IMR-90 (cell line): ENCODE measurements at regions not wholly inside any gene's neighbourhood (a gene's known extent, or its start where the extent isn't known, plus 50 kb on each side); places are given as distances from the start of the nearest gene placed in this dataset.

Experiments
- ATAC-seq: fragments of 200-7000 bp; cut with Tn5 transposase; 2 replicates; pipeline ENCODE4 v1.9.1; 2020; ENCODE audit warnings: low read depth, mild to moderate bottlenecking, moderate library complexity
- BruUV-seq: library from RNA; stranded (reverse); fragments of 400-500 nt; replicated peaks from 2 replicates; lab custom pipeline; 2021; lab: Mats Ljungman, UMichigan
- CTCF ChIA-PET: fragments of 300-600 bp; formaldehyde crosslinking; extraction: SDS; loops from one replicate; lab custom pipeline; 2021; ENCODE audit warnings: antibody characterized with exemption; lab: Yijun Ruan, JAX
- POLR2A ChIA-PET: fragments of 300-600 bp; sonication (Branson Sonifier 250); formaldehyde crosslinking; loops from one replicate; lab custom pipeline; 2022; ENCODE audit warnings: antibody characterized with exemption; ENCODE audit not compliant: unreplicated experiment; lab: Charles Lee
- DNase-seq: peaks from one replicate; pipeline ENCODE4 v3.0.0; 2013
- H2AFZ ChIP-seq: replicated peaks from 2 replicates; pipeline ENCODE3; 2013; ENCODE audit warnings: low read length, mild to moderate bottlenecking; ENCODE audit not compliant: poor library complexity
- H2AK5ac ChIP-seq: 2 replicates; pipeline ENCODE4 v1.6.1; 2013; ENCODE audit warnings: low read depth, low read length, inconsistent platforms
- H2AK9ac ChIP-seq: replicated peaks from 2 replicates; pipeline ENCODE3; 2013; ENCODE audit warnings: mild to moderate bottlenecking, low read depth, low read length, moderate library complexity; ENCODE audit not compliant: poor library complexity
- H2BK120ac ChIP-seq: 2 replicates; pipeline ENCODE4 v1.6.1; 2013; ENCODE audit warnings: low read depth, low read length, inconsistent platforms
- H2BK15ac ChIP-seq: 3 replicates; pipeline ENCODE4 v1.6.1; 2013; ENCODE audit warnings: low read depth, low read length, inconsistent platforms
- H2BK20ac ChIP-seq: 2 replicates; pipeline ENCODE4 v1.6.1; 2013; ENCODE audit warnings: low read depth, mild to moderate bottlenecking, inconsistent platforms, low read length, moderate library complexity
- H2BK5ac ChIP-seq: 2 replicates; pipeline ENCODE4 v1.6.1; 2013; ENCODE audit warnings: mild to moderate bottlenecking, low read depth, low read length, inconsistent platforms; ENCODE audit not compliant: poor library complexity, severe bottlenecking
- H3K14ac ChIP-seq: replicated peaks from 2 replicates; pipeline ENCODE4 v1.6.1; 2013; ENCODE audit warnings: low read depth, low read length, inconsistent platforms
- H3K18ac ChIP-seq: 2 replicates; pipeline ENCODE4 v1.6.1; 2013; ENCODE audit warnings: low read depth, low read length, control low read depth
- H3K23ac ChIP-seq: 2 replicates; pipeline ENCODE4 v1.6.1; 2013; ENCODE audit warnings: low read depth, low read length, inconsistent platforms
- H3K27ac ChIP-seq: 2 replicates; pipeline ENCODE4 v1.5.1; 2013; ENCODE audit warnings: mild to moderate bottlenecking, control low read depth, low read length; ENCODE audit not compliant: insufficient read depth
- H3K27me3 ChIP-seq: 2 replicates; pipeline ENCODE4 v1.6.1; 2013; ENCODE audit warnings: low read length; ENCODE audit not compliant: control insufficient read depth, insufficient read depth
- H3K36me3 ChIP-seq: 2 replicates; pipeline ENCODE4 v1.6.1; 2013; ENCODE audit warnings: low read length, mixed read lengths; ENCODE audit not compliant: control insufficient read depth, insufficient read depth
- H3K4ac ChIP-seq: 2 replicates; pipeline ENCODE4 v1.6.1; 2013; ENCODE audit warnings: low read depth, low read length, inconsistent platforms
- H3K4me1 ChIP-seq: 2 replicates; pipeline ENCODE4 v1.6.1; 2013; ENCODE audit warnings: low read length, mixed read lengths; ENCODE audit not compliant: control insufficient read depth, insufficient read depth
- H3K4me2 ChIP-seq: 2 replicates; pipeline ENCODE4 v1.6.1; 2013; ENCODE audit warnings: low read depth, mild to moderate bottlenecking, control low read depth, low read length, moderate library complexity
- H3K4me3 ChIP-seq: 2 replicates; pipeline ENCODE4 v1.5.1; 2013; ENCODE audit warnings: low read depth, mild to moderate bottlenecking, control low read depth, low read length, moderate library complexity; ENCODE audit not compliant: insufficient read depth
- H3K56ac ChIP-seq: 2 replicates; pipeline ENCODE4 v1.6.1; 2013; ENCODE audit warnings: low read length, inconsistent platforms; ENCODE audit not compliant: insufficient read depth; ENCODE audit errors: extremely low read depth
- H3K79me1 ChIP-seq, 2 experiments: 2 replicates each; pipeline ENCODE4 v1.6.1; 2013; ENCODE audit warnings: low read length in 2 of 2, inconsistent platforms in 1 of 2, low read depth in 1 of 2
- H3K9ac ChIP-seq: 2 replicates; pipeline ENCODE4 v1.6.1; 2013; ENCODE audit warnings: low read depth, low read length, control low read depth
- H3K9me1 ChIP-seq: 2 replicates; pipeline ENCODE4 v1.6.1; 2013; ENCODE audit warnings: low read length, inconsistent platforms; ENCODE audit not compliant: insufficient read depth
- H3K9me3 ChIP-seq: 2 replicates; pipeline ENCODE4 v1.6.1; 2013; ENCODE audit warnings: low read length; ENCODE audit not compliant: control insufficient read depth, insufficient read depth
- H4K20me1 ChIP-seq: 2 replicates; pipeline ENCODE4 v1.6.1; 2013; ENCODE audit warnings: low read length, inconsistent platforms; ENCODE audit not compliant: insufficient read depth
- H4K5ac ChIP-seq: 2 replicates; pipeline ENCODE4 v1.6.1; 2013; ENCODE audit warnings: mild to moderate bottlenecking, low read depth, low read length, control low read depth
- H4K8ac ChIP-seq, 2 experiments: 2 replicates each; pipeline ENCODE4 v1.6.1; 2013; ENCODE audit warnings: low read depth in 2 of 2, low read length in 2 of 2, control low read depth in 1 of 2, inconsistent platforms in 1 of 2
- H4K91ac ChIP-seq: 2 replicates; pipeline ENCODE4 v1.6.1; 2013; ENCODE audit warnings: low read depth, low read length, inconsistent platforms; ENCODE audit not compliant: insufficient read depth
- BHLHE40 ChIP-seq: fragments of 150-350 bp; IDR thresholded peaks from 2 replicates; pipeline ENCODE4 v1.6.1; 2016; ENCODE audit warnings: mild to moderate bottlenecking, low read depth, low read length
- CEBPB ChIP-seq: IDR thresholded peaks from 2 replicates; pipeline ENCODE4 v1.6.1; 2012; ENCODE audit warnings: low read depth, low read length, improper control_type of control experiment
- CHD1 ChIP-seq: IDR thresholded peaks from 2 replicates; pipeline ENCODE4 v1.6.1; 2012; ENCODE audit warnings: low read depth, low read length, improper control_type of control experiment
- FOS ChIP-seq: fragments of 150-350 bp; IDR thresholded peaks from 2 replicates; pipeline ENCODE4 v1.6.1; 2016; ENCODE audit warnings: low read depth, low read length
- MAFK ChIP-seq: IDR thresholded peaks from 2 replicates; pipeline ENCODE4 v1.6.1; 2012; ENCODE audit warnings: low read depth, low read length, improper control_type of control experiment
- MAZ ChIP-seq: IDR thresholded peaks from 2 replicates; pipeline ENCODE4 v1.6.1; 2012; ENCODE audit warnings: low read depth, mild to moderate bottlenecking, low read length, improper control_type of control experiment, moderate library complexity, borderline replicate concordance
- MXI1 ChIP-seq: IDR thresholded peaks from 2 replicates; pipeline ENCODE4 v1.6.1; 2012; ENCODE audit warnings: low read depth, mild to moderate bottlenecking, low read length, moderate library complexity, borderline replicate concordance
- NFE2L2 ChIP-seq: fragments of 150-350 bp; IDR thresholded peaks from 2 replicates; pipeline ENCODE4 v1.6.1; 2016; ENCODE audit warnings: low read depth, mild to moderate bottlenecking, low read length
- RAD21 ChIP-seq: IDR thresholded peaks from 2 replicates; pipeline ENCODE4 v1.6.1; 2012; ENCODE audit warnings: low read length, improper control_type of control experiment
- RCOR1 ChIP-seq: IDR thresholded peaks from 2 replicates; pipeline ENCODE4 v1.6.1; 2012; ENCODE audit warnings: mild to moderate bottlenecking, low read length, improper control_type of control experiment; ENCODE audit not compliant: insufficient replicate concordance
- RFX5 ChIP-seq: IDR thresholded peaks from 2 replicates; pipeline ENCODE4 v1.8.0; 2012; ENCODE audit warnings: low read depth, mild to moderate bottlenecking, low read length, moderate library complexity
- SMC3 ChIP-seq: fragments of 150-350 bp; IDR thresholded peaks from 2 replicates; pipeline ENCODE4 v1.6.1; 2016; ENCODE audit warnings: low read depth, mild to moderate bottlenecking, antibody characterized with exemption, low read length, moderate library complexity
- WGBS, 2 experiments: methylation state at CpG; one replicate each; pipeline versions ENCODE4 v1.1.5 to v1.1.7; 2013; ENCODE audit warnings: missing lambda C conversion rate in 2 of 2; ENCODE audit not compliant: insufficient read length in 1 of 2; ENCODE audit errors: extremely low coverage in 2 of 2; 5-methylcytosine and 5-hydroxymethylcytosine counted together
- dilution Hi-C: fragments of 300-500 bp; cut with HindIII; formaldehyde crosslinking; loops from one replicate; pipeline ENCODE4 v1.14.3; 2018; ENCODE audit warnings: low sequenced_read_pairs; ENCODE audit not compliant: unreplicated experiment
- in situ Hi-C: fragments of 300-500 bp; cut with MboI; formaldehyde crosslinking; loops from 3 replicates; pipeline ENCODE4 v1.14.3; 2019; ENCODE audit warnings: low sequenced_read_pairs, inconsistent platforms, mixed read lengths
- intact Hi-C: fragments of 100-400 bp; cut with micrococcal nuclease; formaldehyde crosslinking; loops from 2 replicates; pipeline ENCODE4 v1.10.0; 2022
- TF ChIP-seq, protein P1 (sequence below): fragments of 150-350 bp; IDR thresholded peaks from 2 replicates; pipeline ENCODE4 v1.6.1; 2017; ENCODE audit warnings: mild to moderate bottlenecking, antibody characterized with exemption, low read length, low read depth
- TF ChIP-seq, protein P2 (sequence below): conservative IDR thresholded peaks from 2 replicates; pipeline ENCODE4 v1.5.1; 2012; ENCODE audit warnings: mild to moderate bottlenecking, low read depth, low read length, improper control_type of control experiment
- TF ChIP-seq, protein P3 (sequence below): fragments of 150-350 bp; IDR thresholded peaks from 2 replicates; pipeline ENCODE4 v1.6.1; 2016; ENCODE audit warnings: low read depth, mild to moderate bottlenecking, low read length, moderate library complexity, borderline replicate concordance

DNA sequence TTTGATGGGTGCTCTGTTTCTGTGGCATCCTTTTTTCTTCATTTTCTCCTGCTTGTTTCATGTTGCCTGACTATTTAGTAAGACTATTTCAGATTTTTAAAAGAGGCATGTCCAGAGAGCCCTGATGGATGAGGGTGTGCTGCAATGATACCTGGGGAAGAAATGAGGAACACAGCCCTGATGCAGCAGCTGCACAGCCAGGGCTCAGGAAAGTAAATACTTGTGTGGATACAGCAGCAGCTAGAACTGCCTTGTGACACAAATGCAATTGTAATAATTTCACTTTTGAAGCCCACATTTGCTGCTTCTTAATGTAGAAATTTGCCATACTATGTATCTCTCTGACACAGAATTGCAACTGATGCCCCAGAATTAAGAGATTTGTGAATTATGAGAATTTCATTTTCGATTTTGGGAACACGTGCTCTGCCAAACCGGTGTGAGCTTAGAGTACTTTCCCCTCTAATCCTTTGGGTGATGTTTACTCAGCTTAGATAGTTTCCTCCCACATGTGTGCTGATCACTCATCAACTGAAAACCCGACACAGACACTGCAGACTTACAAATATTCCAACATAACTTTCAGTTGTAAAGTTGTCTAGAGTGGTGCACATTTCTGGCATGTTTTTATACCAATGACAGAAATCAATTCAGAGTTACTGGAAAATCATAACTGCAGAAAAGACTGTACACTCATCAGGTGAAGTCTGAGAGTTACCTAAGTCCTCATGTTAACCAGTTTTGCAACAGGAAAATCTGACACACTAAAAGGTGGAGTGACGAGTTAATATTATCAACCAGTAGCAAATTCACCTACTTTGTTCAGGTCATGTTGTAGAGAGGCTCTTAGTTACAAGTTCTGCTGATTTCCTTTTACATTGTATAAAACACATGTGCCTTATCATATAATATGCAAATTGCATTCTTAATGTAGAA, 383.4 kb downstream of the CBLN2 start:
- dilution Hi-C loops (no loop called here), intact Hi-C loops (no loop called here), in situ Hi-C loops (no loop called here)
- Histone ChIP-seq H4K8ac (no peak overlapping the region), H3K18ac (no peak overlapping the region), H3K56ac (no peak overlapping the region), H2AK5ac (no peak overlapping the region), H2BK120ac (no peak overlapping the region), H2AK9ac (no peak overlapping the region), H3K27ac (no peak overlapping the region), H4K20me1 (no peaks in the 10 kb centered on the region), H3K14ac (no peak overlapping the region), H2BK15ac (no peak overlapping the region), H4K91ac (no peak overlapping the region), H2BK20ac (no peak overlapping the region), H3K9me3 (no peaks in the 10 kb centered on the region), H3K23ac (no peak overlapping the region), H3K4ac (no peak overlapping the region), H2AFZ (no peak overlapping the region), H3K9me1 (no peaks in the 10 kb centered on the region), H3K4me1 (no peaks in the 10 kb centered on the region), H2BK5ac (no peak overlapping the region), H4K5ac (no peak overlapping the region), H3K27me3 (no peaks in the 10 kb centered on the region), H3K4me2 (no peak overlapping the region), H3K79me1 (no peaks in the 10 kb centered on the region), H3K9ac (no peak overlapping the region), H3K4me3 (no peak overlapping the region), H3K36me3 (no peaks in the 10 kb centered on the region)
- no CpG with 5 or more reads among the region's 5 CpGs for WGBS, 2 experiments
- no peak for DNase-seq
- ATAC-seq, result no peak
- CTCF ChIA-PET, result no interaction called here
- no TSS peak for BruUV-seq
- POLR2A ChIA-PET, result no interaction called here
- TF ChIP-seq SMC3 (no peak), BHLHE40 (no peak), FOS (no peak), MXI1 (no peak), RFX5 (no peak), NFE2L2 (no peak), MAFK (no peak), RAD21 (no peak), RCOR1 (no peak), CHD1 (no peak), CEBPB (no peak), MAZ (no peak)
- TF ChIP-seq, protein P1, sequence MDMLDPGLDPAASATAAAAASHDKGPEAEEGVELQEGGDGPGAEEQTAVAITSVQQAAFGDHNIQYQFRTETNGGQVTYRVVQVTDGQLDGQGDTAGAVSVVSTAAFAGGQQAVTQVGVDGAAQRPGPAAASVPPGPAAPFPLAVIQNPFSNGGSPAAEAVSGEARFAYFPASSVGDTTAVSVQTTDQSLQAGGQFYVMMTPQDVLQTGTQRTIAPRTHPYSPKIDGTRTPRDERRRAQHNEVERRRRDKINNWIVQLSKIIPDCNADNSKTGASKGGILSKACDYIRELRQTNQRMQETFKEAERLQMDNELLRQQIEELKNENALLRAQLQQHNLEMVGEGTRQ, result no peak
- TF ChIP-seq, protein P2, sequence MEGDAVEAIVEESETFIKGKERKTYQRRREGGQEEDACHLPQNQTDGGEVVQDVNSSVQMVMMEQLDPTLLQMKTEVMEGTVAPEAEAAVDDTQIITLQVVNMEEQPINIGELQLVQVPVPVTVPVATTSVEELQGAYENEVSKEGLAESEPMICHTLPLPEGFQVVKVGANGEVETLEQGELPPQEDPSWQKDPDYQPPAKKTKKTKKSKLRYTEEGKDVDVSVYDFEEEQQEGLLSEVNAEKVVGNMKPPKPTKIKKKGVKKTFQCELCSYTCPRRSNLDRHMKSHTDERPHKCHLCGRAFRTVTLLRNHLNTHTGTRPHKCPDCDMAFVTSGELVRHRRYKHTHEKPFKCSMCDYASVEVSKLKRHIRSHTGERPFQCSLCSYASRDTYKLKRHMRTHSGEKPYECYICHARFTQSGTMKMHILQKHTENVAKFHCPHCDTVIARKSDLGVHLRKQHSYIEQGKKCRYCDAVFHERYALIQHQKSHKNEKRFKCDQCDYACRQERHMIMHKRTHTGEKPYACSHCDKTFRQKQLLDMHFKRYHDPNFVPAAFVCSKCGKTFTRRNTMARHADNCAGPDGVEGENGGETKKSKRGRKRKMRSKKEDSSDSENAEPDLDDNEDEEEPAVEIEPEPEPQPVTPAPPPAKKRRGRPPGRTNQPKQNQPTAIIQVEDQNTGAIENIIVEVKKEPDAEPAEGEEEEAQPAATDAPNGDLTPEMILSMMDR, result no peak
- TF ChIP-seq, protein P3, sequence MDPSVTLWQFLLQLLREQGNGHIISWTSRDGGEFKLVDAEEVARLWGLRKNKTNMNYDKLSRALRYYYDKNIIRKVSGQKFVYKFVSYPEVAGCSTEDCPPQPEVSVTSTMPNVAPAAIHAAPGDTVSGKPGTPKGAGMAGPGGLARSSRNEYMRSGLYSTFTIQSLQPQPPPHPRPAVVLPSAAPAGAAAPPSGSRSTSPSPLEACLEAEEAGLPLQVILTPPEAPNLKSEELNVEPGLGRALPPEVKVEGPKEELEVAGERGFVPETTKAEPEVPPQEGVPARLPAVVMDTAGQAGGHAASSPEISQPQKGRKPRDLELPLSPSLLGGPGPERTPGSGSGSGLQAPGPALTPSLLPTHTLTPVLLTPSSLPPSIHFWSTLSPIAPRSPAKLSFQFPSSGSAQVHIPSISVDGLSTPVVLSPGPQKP, result no peak
